ENCODE measurements at regions not wholly inside any gene's neighbourhood (a gene's known extent, or its start where the extent isn't known, plus 50 kb on each side); places are given as distances from the start of the nearest gene placed in this dataset.

DNA sequence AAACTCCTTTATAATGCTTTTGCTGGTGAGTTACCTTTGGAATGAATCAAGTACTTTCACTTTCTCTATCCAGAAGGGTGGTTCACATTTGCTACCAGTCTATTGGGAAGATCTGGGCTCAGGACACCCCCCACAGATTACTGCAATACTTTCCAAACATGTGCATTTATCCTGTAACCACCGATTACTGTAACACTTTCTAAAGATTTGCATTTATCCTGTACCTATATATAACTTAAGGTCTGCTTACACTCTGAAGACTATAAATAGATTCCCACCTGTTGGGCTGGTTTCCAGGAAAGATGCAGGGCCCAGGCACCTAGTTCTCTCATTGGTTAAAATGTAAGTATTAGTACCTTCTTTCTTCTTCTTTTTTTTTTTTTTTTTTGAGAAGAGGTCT is 113.0 kb upstream of the NEDD4L start:
- TF ChIP-seq POLR2A (IDR thresholded peaks at IDR 0.05) = no peak
- TF ChIP-seq CTCF (IDR thresholded peaks at IDR 0.05) = no peak
